ENCODE measurements at regions not wholly inside any gene's neighbourhood (a gene's known extent, or its start where the extent isn't known, plus 50 kb on each side); places are given as distances from the start of the nearest gene placed in this dataset.

DNA sequence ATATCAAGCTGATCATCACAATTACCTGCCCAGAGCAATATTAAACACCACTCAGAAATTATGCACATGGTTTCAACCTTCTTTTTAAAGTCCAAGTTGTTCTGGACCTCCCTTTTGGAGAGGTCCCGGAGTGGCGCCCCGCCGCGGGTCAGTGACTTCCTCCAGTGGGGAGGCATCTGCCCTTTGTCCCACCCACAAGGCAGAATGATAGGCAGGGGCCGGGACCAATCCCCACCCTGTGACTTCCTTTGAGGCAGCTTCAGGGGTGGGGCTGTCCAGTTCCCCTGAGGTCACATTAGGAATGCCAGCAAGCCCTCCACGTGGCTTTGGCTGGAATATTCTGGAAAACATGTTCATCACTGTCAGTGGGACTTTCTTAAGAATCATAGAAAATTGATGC lies 207.0 kb downstream of the ANKRD60 start:
- TF ChIP-seq EZH2 (IDR thresholded peaks at IDR 0.05; ENCODE audit: borderline replicate concordance, low read depth, low read length, poor library complexity, severe bottlenecking): no peak
- TF ChIP-seq, protein P1, sequence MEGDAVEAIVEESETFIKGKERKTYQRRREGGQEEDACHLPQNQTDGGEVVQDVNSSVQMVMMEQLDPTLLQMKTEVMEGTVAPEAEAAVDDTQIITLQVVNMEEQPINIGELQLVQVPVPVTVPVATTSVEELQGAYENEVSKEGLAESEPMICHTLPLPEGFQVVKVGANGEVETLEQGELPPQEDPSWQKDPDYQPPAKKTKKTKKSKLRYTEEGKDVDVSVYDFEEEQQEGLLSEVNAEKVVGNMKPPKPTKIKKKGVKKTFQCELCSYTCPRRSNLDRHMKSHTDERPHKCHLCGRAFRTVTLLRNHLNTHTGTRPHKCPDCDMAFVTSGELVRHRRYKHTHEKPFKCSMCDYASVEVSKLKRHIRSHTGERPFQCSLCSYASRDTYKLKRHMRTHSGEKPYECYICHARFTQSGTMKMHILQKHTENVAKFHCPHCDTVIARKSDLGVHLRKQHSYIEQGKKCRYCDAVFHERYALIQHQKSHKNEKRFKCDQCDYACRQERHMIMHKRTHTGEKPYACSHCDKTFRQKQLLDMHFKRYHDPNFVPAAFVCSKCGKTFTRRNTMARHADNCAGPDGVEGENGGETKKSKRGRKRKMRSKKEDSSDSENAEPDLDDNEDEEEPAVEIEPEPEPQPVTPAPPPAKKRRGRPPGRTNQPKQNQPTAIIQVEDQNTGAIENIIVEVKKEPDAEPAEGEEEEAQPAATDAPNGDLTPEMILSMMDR (conservative IDR thresholded peaks at IDR 0.05; ENCODE audit: low read depth, low read length): no peak
